NT2/D1 (cell line): ENCODE measurements at regions not wholly inside any gene's neighbourhood (a gene's known extent, or its start where the extent isn't known, plus 50 kb on each side); places are given as distances from the start of the nearest gene placed in this dataset.
A peak's percentile ranks its signal among the peaks of the same experiment; 100 is the strongest.
"Not testable (repeated sequence)": the region's sequence is repeated elsewhere in the genome, so short reads cannot be mapped to it uniquely, and the experiment has no call there.

Source experiments
- DNase-seq: peaks from one replicate; pipeline ENCODE4 v3.0.0-alpha.2; 2011; ENCODE audit warnings: low read depth, low spot score
- H3K27me3 ChIP-seq: 2 replicates; pipeline ENCODE4 v1.6.0; 2011; ENCODE audit warnings: mild to moderate bottlenecking; ENCODE audit not compliant: insufficient read length, insufficient read depth
- H3K36me3 ChIP-seq: 2 replicates; pipeline ENCODE4 v1.6.1; 2011; ENCODE audit warnings: mild to moderate bottlenecking, low read length, mixed read lengths; ENCODE audit not compliant: insufficient read depth, insufficient read length
- H3K4me1 ChIP-seq: 2 replicates; pipeline ENCODE4 v1.5.1; 2011; ENCODE audit not compliant: insufficient read depth, insufficient read length
- H3K4me3 ChIP-seq: 2 replicates; pipeline ENCODE4 v1.5.1; 2011; ENCODE audit warnings: low read depth; ENCODE audit not compliant: insufficient read length
- H3K9ac ChIP-seq: 2 replicates; pipeline ENCODE4 v1.6.0; 2011; ENCODE audit warnings: low read depth; ENCODE audit not compliant: insufficient read length
- H3K9me3 ChIP-seq: 2 replicates; pipeline ENCODE4 v1.5.1; 2011; ENCODE audit warnings: mild to moderate bottlenecking, low read length; ENCODE audit not compliant: insufficient read depth
- SUZ12 ChIP-seq: IDR thresholded peaks from 2 replicates; pipeline ENCODE4 v1.6.1; 2011; ENCODE audit not compliant: insufficient read length, insufficient read depth; ENCODE audit errors: extremely low read depth
- YY1 ChIP-seq: IDR thresholded peaks from 2 replicates; pipeline ENCODE4 v1.6.1; 2011; ENCODE audit not compliant: insufficient read length, insufficient read depth
- ZNF274 ChIP-seq: IDR thresholded peaks from 2 replicates; pipeline ENCODE4 v1.6.1; 2011; ENCODE audit warnings: mild to moderate bottlenecking, low read depth, low read length

GRCh38 chr1:196060539-196060938 is 547.7 kb downstream of the KCNT2 start:
- no peak for DNase-seq
- Histone ChIP-seq H3K4me1 (no peaks in the 10 kb centered on the region), H3K36me3 (no peaks in the 10 kb centered on the region), H3K9me3 (no peaks in the 10 kb centered on the region), H3K4me3 (no peak overlapping the region), H3K9ac (no peak overlapping the region), H3K27me3 (no peaks in the 10 kb centered on the region)
- TF ChIP-seq YY1 (no peak), SUZ12 (no peak), ZNF274 (no peak)

- Histone ChIP-seq H3K4me1 (no peaks in the 10 kb centered on the region), H3K36me3 (no peaks in the 10 kb centered on the region), H3K4me3 (no peak overlapping the region), H3K27me3 (no peaks in the 10 kb centered on the region), H3K9ac (no peak overlapping the region), H3K9me3 (no peaks in the 10 kb centered on the region)
- TF ChIP-seq YY1 (no peak), SUZ12 (no peak), ZNF274 (no peak)
- DNase-seq = no peak
These were observed 549.0 kb downstream of the KCNT2 start for GRCh38 chr1:196059210-196059609.

- Histone ChIP-seq H3K9me3 (no peaks in the 10 kb centered on the region), H3K4me1 (no peaks in the 10 kb centered on the region), H3K27me3 (no peaks in the 10 kb centered on the region), H3K36me3 (no peaks in the 10 kb centered on the region), H3K9ac (no peak overlapping the region), H3K4me3 (no peak overlapping the region)
- no peak for TF ChIP-seq YY1
- TF ChIP-seq SUZ12 = no peak
- TF ChIP-seq ZNF274 = no peak
- no peak for DNase-seq
These were observed 551.3 kb downstream of the KCNT2 start for GRCh38 chr1:196056966-196057365.

- H3K4me1 ChIP-seq = no peaks in the 10 kb centered on the region
- no peaks in the 10 kb centered on the region for H3K9me3 ChIP-seq
- TF ChIP-seq SUZ12 (no peak), YY1 (no peak), ZNF274 (no peak)
- H3K9ac ChIP-seq = no peak overlapping the region
- H3K4me3 ChIP-seq = no peak overlapping the region
- no peaks in the 10 kb centered on the region for H3K36me3 ChIP-seq
- no peaks in the 10 kb centered on the region for H3K27me3 ChIP-seq
- no peak for DNase-seq
These were observed 558.8 kb downstream of the KCNT2 start for GRCh38 chr1:196049407-196049806.

GRCh38 chr1:196043268-196043667 is 565.0 kb downstream of the KCNT2 start:
- Histone ChIP-seq H3K9me3 (0 out of 2 replicates have a peak, but pooled peaks cover 3% of the 10 kb centered on the region), H3K9ac (no peak overlapping the region), H3K27me3 (no peaks in the 10 kb centered on the region), H3K36me3 (no peaks in the 10 kb centered on the region), H3K4me3 (no peak overlapping the region), H3K4me1 (no peaks in the 10 kb centered on the region)
- DNase-seq = no peak
- TF ChIP-seq YY1 (no peak), SUZ12 (no peak), ZNF274 (no peak)

- no peak overlapping the region for H3K4me3 ChIP-seq
These were observed 574.0 kb downstream of the KCNT2 start for GRCh38 chr1:196034080-196034706.

GRCh38 chr1:196031387-196031786 is 576.9 kb downstream of the KCNT2 start:
- H3K4me1 ChIP-seq, H3K9ac ChIP-seq, H3K9me3 ChIP-seq, H3K27me3 ChIP-seq, DNase-seq, H3K4me3 ChIP-seq, H3K36me3 ChIP-seq: not testable (repeated sequence)

More at GRCh38 chr1:196034080-196034706, 574.0 kb downstream of the KCNT2 start:
- Histone ChIP-seq H3K9ac (no peak overlapping the region), H3K36me3 (no peaks in the 10 kb centered on the region), H3K9me3 (no peaks in the 10 kb centered on the region), H3K27me3 (no peaks in the 10 kb centered on the region), H3K4me1 (no peaks in the 10 kb centered on the region)
- TF ChIP-seq SUZ12 (no peak), ZNF274 (no peak), YY1 (no peak)
- peak; percentile 58 for DNase-seq

GRCh38 chr1:196030455-196030854 is 577.8 kb downstream of the KCNT2 start:
- H3K27me3 ChIP-seq = no peaks in the 10 kb centered on the region
- no peaks in the 10 kb centered on the region for H3K9me3 ChIP-seq
- no peaks in the 10 kb centered on the region for H3K4me1 ChIP-seq
- no peak for DNase-seq
- H3K36me3 ChIP-seq = no peaks in the 10 kb centered on the region
- H3K9ac ChIP-seq = no peak overlapping the region
- no peak overlapping the region for H3K4me3 ChIP-seq
- TF ChIP-seq ZNF274 (no peak), SUZ12 (no peak)
